ENCODE measurements at regions not wholly inside any gene's neighbourhood (a gene's known extent, or its start where the extent isn't known, plus 50 kb on each side); places are given as distances from the start of the nearest gene placed in this dataset.

DNA sequence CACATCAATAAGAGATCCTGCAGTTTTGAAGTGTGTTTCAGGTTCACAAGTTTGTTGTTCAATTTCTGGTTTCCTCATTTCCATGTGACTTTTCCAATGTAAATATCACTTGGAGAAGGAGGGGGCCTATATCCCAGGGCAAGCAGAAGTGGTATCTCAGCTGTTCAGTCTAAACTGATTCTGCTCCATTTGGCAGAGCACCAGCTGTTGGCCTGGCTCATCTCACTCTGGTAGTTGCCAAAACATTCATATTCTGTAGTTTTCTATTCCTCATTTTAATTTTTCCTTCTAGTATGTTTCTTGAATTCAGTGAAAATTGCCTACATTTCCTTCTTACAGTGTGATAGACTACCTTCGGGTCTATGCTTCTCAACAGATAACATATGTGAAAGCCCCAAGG lies 101.8 kb upstream of the TAC1 start:
- H3K36me3 ChIP-seq (ENCODE audit: insufficient read depth, low read length), result no peaks in the 10 kb centered on the region
- no peaks in the 10 kb centered on the region for H3K79me2 ChIP-seq (ENCODE audit: insufficient read depth, low read length)

GRCh38 chr7:97635622-97636021 lies 96.3 kb upstream of the TAC1 start:
- no peak overlapping the region for H3K9ac ChIP-seq (ENCODE audit: low read depth, low read length, poor library complexity, severe bottlenecking)
- TF ChIP-seq, protein P1, sequence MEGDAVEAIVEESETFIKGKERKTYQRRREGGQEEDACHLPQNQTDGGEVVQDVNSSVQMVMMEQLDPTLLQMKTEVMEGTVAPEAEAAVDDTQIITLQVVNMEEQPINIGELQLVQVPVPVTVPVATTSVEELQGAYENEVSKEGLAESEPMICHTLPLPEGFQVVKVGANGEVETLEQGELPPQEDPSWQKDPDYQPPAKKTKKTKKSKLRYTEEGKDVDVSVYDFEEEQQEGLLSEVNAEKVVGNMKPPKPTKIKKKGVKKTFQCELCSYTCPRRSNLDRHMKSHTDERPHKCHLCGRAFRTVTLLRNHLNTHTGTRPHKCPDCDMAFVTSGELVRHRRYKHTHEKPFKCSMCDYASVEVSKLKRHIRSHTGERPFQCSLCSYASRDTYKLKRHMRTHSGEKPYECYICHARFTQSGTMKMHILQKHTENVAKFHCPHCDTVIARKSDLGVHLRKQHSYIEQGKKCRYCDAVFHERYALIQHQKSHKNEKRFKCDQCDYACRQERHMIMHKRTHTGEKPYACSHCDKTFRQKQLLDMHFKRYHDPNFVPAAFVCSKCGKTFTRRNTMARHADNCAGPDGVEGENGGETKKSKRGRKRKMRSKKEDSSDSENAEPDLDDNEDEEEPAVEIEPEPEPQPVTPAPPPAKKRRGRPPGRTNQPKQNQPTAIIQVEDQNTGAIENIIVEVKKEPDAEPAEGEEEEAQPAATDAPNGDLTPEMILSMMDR (conservative IDR thresholded peaks at IDR 0.05; ENCODE audit: low read length), result no peak
- no peak for TF ChIP-seq EZH2phosphoT487 (IDR thresholded peaks at IDR 0.05; ENCODE audit: borderline replicate concordance)
- H3K27me3 ChIP-seq (ENCODE audit: insufficient read depth, low read length, poor library complexity, severe bottlenecking), result no peaks in the 10 kb centered on the region
- no peaks in the 10 kb centered on the region for H3F3A ChIP-seq (ENCODE audit: low read depth)
- no peaks in the 10 kb centered on the region for H3K79me2 ChIP-seq (ENCODE audit: insufficient read depth, low read length)
- no peaks in the 10 kb centered on the region for H3K9me3 ChIP-seq (ENCODE audit: insufficient read depth, low read depth, low read length)
- H3K4me2 ChIP-seq (ENCODE audit: low read depth, low read length, poor library complexity, severe bottlenecking), result no peak overlapping the region
- no peak overlapping the region for H3K4me3 ChIP-seq (ENCODE audit: low read length, poor library complexity, severe bottlenecking)
- no peaks in the 10 kb centered on the region for H4K20me1 ChIP-seq (ENCODE audit: insufficient read depth, low read length, poor library complexity, severe bottlenecking)
- no peaks in the 10 kb centered on the region for H3K9me2 ChIP-seq (replicated peaks; ENCODE audit: low read depth, low read length)
- H2AFZ ChIP-seq (ENCODE audit: low read length), result no peak overlapping the region
- no peaks in the 10 kb centered on the region for H3K4me1 ChIP-seq (ENCODE audit: insufficient read depth, low read length, poor library complexity, severe bottlenecking)
- no peaks in the 10 kb centered on the region for H3K36me3 ChIP-seq (ENCODE audit: insufficient read depth, low read length)

More for the DNA sequence above, 101.8 kb upstream of the TAC1 start:
- no peak overlapping the region for H3K9ac ChIP-seq (ENCODE audit: low read depth, low read length, poor library complexity, severe bottlenecking)
- no peak for TF ChIP-seq EZH2phosphoT487 (IDR thresholded peaks at IDR 0.05; ENCODE audit: borderline replicate concordance)
- TF ChIP-seq, protein P1 (conservative IDR thresholded peaks at IDR 0.05; ENCODE audit: low read length), result no peak
- H2AFZ ChIP-seq (ENCODE audit: low read length), result no peak overlapping the region
- no peak overlapping the region for H3K4me2 ChIP-seq (ENCODE audit: low read depth, low read length, poor library complexity, severe bottlenecking)
- H3F3A ChIP-seq (ENCODE audit: low read depth), result no peaks in the 10 kb centered on the region
- no peak overlapping the region for H3K4me3 ChIP-seq (ENCODE audit: low read length, poor library complexity, severe bottlenecking)
- H3K27me3 ChIP-seq (ENCODE audit: insufficient read depth, low read length, poor library complexity, severe bottlenecking), result no peaks in the 10 kb centered on the region
- no peaks in the 10 kb centered on the region for H3K9me3 ChIP-seq (ENCODE audit: insufficient read depth, low read depth, low read length)
- no peaks in the 10 kb centered on the region for H4K20me1 ChIP-seq (ENCODE audit: insufficient read depth, low read length, poor library complexity, severe bottlenecking)
- H3K4me1 ChIP-seq (ENCODE audit: insufficient read depth, low read length, poor library complexity, severe bottlenecking), result no peaks in the 10 kb centered on the region
- H3K9me2 ChIP-seq (replicated peaks; ENCODE audit: low read depth, low read length), result no peaks in the 10 kb centered on the region

- TF ChIP-seq, protein P1 (conservative IDR thresholded peaks at IDR 0.05; ENCODE audit: low read length), result no peak
- no peak for TF ChIP-seq EZH2phosphoT487 (IDR thresholded peaks at IDR 0.05; ENCODE audit: borderline replicate concordance)
- Histone ChIP-seq H3K79me2 (ENCODE audit: insufficient read depth, low read length) (no peaks in the 10 kb centered on the region), H3K4me1 (ENCODE audit: insufficient read depth, low read length, poor library complexity, severe bottlenecking) (no peaks in the 10 kb centered on the region), H3K27me3 (ENCODE audit: insufficient read depth, low read length, poor library complexity, severe bottlenecking) (no peaks in the 10 kb centered on the region), H3K9me2 (replicated peaks; ENCODE audit: low read depth, low read length) (no peaks in the 10 kb centered on the region), H3K9me3 (ENCODE audit: insufficient read depth, low read depth, low read length) (no peaks in the 10 kb centered on the region), H3K36me3 (ENCODE audit: insufficient read depth, low read length) (no peaks in the 10 kb centered on the region), H3F3A (ENCODE audit: low read depth) (no peaks in the 10 kb centered on the region), H4K20me1 (ENCODE audit: insufficient read depth, low read length, poor library complexity, severe bottlenecking) (no peaks in the 10 kb centered on the region), H3K4me3 (ENCODE audit: low read length, poor library complexity, severe bottlenecking) (no peak overlapping the region), H3K4me2 (ENCODE audit: low read depth, low read length, poor library complexity, severe bottlenecking) (no peak overlapping the region), H2AFZ (ENCODE audit: low read length) (no peak overlapping the region), H3K9ac (ENCODE audit: low read depth, low read length, poor library complexity, severe bottlenecking) (no peak overlapping the region)
Observed at GRCh38 chr7:97639036-97639435, 92.8 kb upstream of the TAC1 start.
